DMS79 treated with DMSO at 0.1 percent for 48 hours (cell line): ENCODE measurements at regions not wholly inside any gene's neighbourhood (a gene's known extent, or its start where the extent isn't known, plus 50 kb on each side); places are given as distances from the start of the nearest gene placed in this dataset.

Experiments
- DNase-seq: peaks from one replicate; lab custom pipeline; 2025; lab: John Stamatoyannopoulos, UW

DNA sequence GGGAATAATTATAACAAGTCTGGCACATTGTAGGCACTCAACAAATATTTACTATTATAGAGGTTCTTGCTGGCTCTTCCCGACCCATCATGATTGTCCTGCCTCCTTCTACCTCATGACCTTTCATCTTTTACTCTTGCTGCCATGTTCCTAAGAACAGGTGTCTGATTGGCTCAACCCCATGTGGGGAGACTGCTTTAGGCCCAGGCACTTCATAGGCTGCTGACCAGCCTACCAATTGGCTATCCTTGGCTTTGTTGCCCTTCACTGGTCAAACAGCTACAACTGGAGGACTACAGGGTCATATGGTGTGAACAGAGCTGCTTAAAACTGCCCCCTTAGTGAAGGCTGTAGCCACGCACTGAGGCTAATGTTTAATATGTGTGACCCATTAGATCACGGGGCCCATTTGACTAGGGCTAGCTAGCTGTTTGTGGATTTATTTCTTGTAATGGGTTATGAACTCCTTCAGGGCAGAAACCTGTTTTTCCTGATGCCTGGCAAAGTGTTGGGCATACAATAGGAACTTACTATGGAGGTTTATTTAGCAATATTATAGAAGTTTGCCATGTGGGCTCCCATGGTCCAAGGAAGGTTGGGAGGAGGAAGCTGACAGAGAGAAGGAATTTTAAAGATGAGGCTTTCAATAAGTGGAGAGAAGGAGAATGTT, 239.9 kb upstream of the TBC1D5 start:
- no peak for DNase-seq

DNA sequence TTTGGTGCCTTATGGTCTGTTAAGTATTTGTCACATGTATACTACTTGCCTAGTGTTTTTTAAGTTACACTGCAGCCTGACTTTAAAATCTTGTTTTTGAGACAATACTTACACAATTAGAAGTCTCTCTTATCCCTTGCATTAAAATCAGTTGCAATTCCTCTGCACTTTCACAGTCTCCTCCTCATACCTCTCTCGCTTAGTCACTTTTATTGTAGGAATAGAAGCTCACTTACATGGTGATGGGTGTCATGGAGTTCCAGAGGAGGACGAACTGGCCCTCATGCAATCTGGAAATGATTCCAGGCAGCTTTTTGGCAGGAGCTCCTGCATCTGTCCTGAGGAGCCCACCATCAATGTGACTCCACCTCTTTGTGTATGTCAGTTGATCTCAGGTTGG, 238.4 kb upstream of the TBC1D5 start:
- no peak for DNase-seq

DNA sequence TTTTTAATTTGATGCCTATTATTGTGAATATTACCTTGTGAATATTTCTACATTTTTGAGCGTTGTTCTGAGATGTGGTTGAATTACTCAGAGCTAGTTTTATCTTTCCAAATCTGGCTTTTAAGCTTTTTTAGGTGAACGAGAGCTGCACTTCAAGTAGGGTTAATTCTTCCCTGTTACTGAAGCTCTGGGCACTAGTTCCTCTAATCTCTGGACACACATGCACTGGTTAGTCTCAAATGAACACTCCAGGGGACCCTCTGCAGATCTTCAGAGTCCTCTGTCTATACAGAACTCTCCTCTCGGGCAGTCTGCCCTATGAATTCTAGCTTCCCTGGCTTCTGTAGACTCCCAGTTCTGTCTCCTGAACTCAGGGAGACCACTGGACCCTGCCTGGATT, 237.5 kb upstream of the TBC1D5 start:
- DNase-seq: no peak

DNA sequence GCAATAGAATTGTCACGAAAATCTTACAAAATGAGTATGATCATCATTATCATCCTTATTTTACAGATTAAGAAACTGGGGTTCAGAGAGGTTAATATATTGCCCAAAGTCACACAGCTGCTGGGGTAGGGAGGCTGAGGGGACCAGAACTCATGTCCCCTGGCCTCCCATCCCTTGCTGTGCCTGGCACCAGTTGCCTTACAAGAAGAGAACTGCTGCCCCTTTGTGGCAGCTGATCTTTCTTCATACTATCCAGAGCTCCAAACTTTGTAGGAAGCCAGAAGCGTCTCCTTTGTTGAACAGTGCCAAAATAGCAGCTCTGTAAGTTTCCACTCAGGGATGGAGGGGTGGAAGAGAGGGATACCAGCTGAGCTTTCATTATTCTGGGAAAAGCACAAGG, 236.8 kb upstream of the TBC1D5 start:
- DNase-seq: no peak

DNA sequence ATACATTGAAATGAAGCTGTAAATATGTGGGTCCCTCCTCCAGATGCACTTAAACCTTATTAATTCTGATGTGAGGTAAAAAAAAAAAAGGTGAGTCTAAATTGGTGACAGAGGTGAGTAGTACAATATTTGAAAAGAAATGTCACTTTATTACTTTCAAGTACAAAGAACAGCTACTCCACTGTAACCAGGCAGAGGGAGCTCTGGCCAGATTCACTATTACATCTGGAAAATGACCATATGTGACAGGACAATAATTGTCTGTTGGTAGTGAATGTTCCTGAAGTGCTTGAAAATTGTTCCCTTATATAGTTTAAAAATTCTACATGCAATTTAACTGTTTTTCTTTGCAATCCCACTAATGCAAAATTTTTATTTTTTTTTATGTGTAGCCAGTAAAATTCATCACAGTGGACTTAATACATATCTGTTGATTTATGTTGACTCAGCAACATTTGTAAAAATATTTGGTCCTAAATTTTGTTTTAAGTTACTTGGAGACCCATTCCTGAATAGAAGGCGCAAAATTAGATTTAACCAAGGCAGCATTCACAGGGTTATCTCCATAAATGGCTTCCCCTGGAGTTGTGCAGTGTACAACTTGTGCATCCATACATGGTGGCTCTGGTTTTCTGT, 231.9 kb upstream of the TBC1D5 start:
- no peak for DNase-seq

DNA sequence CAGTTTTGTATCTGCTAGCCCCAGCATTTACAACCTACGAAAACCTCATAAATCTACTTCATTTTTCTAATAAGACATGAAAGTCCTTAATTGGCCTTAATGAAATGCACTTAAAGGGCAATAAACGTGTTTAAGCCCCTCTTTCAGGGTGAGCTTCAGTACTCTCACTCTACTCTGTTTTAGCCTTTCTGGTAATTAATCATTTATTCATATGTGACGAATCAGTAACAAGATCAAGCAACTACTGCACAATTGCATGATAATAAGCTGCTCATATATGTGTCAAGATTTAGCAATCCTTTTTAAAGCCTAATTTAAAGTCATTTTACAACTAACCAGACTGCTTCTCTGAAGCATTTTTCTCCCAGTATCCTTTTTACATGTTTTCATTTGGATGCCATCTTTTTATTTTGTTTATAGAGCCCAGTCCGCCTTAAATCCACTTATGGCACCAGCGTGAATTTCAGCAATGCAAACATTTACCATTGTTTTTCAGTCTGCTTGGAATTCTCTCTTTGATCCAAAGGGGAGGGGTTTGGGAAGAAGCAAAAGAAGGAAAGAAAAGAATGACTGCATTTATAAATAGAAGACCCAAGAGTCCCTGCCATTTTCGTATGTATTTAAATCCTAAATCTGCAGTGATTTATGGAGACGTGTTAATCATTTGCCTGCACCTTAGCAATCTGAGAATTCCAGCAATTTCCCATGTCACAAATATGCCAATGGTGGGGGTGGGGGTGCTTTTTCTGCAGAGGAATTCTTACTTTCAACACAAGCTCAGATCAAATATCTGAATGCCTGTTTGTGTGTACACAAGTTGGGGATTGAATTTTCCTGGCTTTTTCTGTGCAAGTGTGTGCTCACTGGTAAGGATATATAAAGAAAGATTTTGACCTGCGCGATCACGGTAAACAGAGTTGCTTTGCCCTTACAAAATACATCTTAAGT, 230.8 kb upstream of the TBC1D5 start:
- no peak for DNase-seq

DNA sequence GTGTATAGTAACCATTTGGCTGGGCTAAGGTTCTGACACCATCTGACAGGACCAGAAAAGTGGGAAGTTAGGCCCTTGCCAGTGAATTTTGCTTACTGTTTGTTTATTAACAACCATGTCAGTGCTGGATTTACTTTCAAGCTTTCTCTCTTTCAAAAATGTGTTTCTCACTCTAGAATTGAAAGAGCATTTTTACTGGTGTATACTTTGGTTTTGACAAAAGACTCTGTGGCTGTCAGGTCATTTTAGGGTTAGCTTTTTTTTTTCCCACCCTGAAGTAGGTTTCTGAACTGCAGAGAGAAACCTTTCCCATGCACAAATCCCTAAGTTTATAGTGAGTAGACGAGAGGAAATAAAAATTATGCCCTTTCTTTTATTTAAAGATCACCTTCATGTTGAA, 230.0 kb upstream of the TBC1D5 start:
- no peak for DNase-seq

DNA sequence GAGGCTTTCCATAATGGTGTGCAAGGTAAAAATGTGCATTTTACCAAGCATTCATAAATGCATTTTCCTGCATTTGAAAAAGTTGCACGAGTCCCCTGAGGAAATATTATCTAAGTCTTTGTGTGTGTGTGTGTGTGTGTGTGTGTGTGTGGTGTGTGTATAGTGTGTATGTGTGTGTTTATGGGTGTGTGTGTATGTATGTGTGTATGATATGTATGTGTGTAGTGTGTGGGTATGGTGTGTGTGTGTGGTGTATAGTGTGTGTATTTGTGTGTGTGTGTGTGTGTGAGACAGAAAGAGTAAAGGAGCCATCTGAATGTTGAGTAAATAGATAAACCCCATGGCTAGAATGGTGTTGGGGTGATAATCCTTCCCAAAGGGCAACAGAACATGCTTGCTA, 229.6 kb upstream of the TBC1D5 start:
- DNase-seq: no peak

DNA sequence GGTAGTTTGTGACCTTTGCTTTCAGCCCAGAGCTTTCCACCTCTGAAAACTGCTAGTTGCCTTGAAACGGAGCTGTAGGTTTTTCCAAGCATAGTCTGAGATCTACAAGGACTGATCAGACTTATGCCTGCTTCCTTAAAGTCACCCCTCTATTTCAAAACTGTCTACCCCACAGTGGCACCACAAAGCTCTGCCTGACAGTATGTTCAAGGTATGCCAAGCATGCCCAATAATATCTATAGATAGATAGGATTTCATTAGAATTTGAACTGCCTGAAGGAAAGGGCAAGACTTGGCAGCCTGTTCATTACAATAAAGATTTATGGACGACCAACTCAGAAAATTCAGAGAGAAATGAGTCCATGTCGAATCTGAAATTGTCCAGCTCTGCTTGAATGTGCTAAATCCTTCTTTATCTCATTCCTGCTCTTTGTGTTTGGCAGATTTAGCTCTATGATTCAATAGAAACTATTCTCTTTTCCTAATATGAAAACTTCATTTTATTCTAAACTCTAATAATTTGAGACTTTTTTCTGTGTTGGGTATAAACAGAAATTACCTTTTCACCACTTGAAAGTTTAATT, 227.6 kb upstream of the TBC1D5 start:
- DNase-seq: no peak

DNA sequence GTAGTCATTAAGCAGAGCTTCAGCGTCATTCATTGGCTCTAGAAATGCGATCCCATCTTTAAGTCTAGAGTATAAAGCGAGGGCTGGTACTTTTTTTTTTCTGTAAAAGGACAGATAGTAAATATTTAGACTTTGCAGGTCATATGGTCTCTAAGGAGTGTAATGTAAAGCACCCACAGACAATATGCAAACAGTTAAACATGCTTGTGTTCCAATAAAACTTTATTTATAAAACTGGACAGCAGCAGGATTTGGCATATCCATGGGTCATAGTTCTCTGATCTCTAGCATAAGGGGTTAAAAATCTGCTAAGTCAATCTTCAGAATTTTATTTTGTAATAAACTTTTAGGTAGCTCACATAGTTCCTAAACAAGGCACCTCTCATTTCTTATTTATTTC, 226.8 kb upstream of the TBC1D5 start:
- no peak for DNase-seq

DNA sequence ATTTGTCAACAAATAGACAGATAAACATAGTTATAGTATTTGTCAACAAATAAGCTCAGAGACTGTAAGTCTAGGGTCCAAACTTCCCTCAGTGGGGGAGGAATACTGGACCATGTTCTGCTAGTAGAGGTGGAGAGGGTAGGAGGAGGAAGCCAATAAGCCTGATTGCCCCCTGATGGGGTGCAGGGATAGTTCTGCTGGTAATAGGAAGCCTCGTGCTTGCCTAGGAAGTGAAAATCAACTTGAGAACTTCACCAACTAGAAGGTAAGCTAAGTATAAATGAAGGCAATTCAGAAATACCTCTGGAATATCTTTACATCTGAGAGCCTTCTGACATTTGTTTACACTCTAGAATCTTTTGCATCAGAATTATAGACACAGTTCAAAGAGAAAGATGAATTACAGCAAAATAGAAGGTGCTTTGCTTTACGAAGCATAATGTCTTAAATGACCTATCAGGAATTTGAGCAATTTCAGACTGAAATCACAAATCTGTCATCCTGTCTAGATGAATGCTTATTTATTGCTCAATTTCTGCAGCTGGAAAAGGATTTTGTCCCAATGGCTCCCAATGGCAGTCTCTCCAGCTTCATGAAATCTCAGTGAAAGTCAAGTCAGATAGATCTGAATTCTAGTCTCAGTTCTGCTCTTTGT, 225.6 kb upstream of the TBC1D5 start:
- no peak for DNase-seq

DNA sequence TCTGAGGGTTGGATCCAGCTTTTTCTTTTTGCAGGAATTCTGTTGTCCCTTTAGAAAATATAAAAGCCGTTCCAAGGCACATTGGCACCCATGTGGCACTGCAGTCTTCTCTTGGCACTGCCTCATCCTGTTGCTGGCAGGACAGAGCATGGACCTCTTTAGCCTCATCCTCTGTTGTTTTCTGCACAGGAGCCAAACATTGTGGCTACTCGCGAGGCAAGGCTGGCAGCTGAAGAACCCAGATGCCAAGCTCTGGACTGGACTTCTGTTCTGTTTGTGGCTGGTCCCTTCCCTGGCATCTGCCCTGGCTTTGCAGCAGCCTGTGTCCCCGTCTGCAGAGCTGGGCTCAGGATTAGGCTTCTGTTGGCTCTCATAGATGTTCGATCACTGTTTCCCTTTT, 224.7 kb upstream of the TBC1D5 start:
- no peak for DNase-seq

DNA sequence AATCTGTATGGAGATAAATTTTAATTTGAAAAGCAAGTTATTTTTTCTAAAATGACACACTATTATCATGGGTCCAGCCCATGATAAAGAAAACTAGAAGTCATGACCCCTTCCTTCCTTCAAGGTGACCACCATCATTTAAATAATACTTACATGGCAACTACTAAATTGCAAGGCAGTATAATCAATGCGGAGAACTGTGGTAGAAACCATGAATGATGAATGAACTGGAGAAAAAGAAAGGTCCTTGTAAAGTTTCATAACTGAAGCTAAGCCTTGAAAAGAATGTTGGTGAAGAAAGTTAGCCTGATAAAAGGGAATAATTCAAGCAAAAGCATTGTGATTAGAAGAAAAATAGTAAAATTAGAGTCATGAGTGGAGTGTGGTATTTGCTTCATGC, 222.9 kb upstream of the TBC1D5 start:
- no peak for DNase-seq

DNA sequence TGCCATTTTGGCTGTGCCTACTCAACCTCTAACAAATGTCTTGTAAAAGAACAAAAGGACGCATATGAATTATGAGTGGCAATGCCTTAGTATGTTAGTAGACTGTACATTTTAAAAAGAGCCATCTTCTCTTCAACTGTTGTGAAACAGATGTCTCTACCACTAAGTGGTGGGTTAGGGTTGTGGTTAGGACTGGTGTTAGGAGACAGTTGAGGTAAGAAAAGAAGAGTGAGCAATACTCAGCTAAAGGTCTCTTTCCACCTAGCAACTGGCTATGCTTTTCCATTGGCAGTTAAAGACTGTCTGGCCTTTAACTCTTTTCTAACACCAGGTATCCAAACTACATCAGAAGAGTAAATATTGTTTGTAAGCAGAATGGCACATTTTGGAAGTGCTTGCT, 221.7 kb upstream of the TBC1D5 start:
- no peak for DNase-seq

DNA sequence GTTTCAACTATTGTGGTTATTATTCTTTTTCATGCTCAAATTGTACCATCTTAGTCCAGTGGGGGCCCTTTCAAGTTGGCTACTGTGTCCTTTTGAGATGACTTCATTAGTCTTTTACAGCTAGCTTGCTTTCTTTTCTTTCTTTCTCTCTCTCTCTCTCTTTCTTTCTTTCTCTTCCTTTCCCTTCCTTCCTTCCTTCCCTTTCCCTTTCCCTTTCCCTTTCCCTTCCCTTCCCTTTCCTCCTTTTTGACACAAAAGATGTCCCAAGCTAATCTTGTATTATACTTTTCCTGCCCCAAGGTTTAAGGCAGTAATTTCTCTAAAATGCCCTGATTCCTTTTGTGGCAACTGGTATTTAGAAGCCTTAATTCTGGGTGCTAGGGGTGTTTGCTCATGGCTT, 213.0 kb upstream of the TBC1D5 start:
- no peak for DNase-seq

DNA sequence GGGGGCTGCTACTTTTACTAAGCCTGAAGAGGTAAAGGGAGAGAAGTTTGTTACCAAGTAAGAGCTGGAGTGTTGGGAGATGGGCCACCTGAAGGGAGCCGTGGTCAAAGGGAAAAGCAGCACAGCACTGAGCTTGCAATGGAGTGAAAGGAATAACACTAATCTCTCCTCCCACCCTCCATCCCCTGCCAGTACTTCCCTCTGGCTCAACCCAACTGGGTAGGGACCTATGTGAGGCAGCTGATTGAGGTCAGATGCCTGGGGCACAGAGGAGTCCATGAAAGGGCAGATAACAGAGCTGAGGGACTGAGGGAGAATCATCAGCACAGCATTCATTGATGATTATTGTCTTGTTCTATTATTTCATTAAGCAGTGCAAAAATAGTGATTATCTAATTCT, 212.4 kb upstream of the TBC1D5 start:
- DNase-seq: no peak

DNA sequence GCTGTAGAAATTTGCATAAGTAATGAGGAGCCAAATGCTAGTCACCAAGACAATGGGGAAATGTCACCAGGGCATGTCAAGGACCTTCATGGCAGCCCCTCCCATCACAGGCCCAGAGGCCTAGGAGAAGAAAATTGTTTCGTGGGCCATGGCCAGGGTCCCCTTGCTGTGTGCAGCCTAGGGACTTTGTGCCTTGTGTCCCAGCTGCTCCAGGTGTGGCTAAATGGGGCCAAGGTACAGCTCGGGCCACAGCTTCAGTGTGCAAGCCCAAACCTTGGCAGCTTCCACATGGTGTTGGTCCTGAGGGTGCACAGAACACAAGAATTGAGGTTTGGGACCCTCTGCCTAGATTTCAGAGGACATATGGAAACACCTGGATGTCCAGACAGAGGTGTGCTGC, 208.8 kb upstream of the TBC1D5 start:
- no peak for DNase-seq

DNA sequence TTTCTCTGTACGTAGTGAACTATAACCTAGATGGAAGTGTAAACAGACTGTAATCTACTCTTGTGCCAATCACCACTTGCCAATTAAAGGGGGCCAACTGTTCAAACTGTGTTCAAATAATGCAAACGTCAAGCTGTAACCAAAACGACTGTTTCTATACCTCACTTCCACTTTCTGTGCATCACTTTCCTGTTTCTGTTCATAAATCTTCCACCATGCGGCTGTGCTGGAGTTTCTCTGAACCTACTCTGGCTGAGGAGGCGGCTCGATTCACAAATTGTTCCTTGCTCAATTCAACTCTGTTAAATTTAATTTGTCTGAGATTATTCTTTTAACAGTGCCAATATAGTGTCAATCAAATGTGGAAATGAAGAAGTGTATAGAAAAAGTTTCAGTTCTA, 206.7 kb upstream of the TBC1D5 start:
- DNase-seq: no peak

DNA sequence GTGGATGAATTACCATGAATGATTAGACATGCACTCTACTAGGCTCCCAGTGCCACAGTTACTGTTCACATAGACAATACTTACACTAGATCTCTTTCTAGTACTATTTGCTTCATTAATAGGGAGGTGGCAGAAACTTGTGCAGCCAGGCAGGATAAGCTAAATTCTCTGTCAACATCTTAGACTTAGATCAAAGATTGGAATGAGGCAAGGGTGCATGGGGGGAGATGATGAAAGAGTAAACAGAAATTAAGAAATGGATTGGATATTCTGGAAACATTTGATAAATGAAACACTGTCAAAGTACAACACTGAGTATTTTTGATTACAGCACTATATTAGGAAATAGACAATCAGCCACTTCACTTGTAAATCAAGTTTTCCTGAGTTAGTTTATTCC, 205.4 kb upstream of the TBC1D5 start:
- DNase-seq: no peak

DNA sequence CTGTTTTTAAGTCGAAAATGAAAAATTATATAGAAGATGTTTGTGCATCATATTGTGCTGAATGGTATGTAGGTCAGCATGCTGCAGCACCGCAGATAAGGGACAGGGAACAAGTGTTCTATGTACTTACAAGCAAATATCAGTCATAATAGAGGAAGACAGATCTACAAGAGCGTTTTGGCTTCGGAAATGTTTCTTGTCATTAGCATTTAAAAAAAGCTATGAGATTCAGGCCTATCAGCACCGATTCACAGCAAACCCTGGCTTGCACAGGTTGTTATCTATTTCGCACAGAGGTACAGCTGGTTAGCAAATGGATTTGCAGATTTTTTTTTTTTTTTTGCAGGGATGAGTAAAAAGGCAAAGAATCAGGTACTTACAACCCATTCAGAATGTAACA, 204.2 kb upstream of the TBC1D5 start:
- no peak for DNase-seq

DNA sequence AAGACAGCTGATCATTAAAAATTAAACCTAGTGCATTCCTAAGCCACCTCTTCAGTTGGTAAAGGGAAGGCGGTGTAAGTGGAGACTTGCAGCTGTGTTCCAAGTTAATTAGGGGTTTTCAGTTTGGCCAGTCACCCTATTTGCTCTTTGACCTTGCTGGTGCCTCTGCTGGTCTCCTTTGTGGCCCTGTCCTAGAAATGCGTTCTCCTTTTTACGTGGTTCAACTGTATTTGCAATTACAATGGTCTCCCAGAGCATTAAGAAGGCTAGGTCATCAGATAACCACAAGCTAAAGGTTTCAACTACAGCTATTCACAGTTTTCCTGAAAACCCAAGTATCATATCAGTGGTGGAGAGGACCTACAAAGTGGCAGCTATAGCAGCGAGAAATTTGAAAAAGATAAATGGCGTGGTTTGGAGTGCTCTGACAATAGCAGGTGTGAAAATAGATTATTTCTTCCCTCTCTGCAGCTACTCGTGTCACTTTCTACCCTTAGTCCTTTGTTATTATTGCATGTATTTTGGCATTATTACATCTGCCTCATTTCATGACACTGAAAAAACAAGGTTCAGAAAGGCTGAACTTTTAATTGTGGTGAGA, 203.5 kb upstream of the TBC1D5 start:
- no peak for DNase-seq
